ENCODE measurements at regions not wholly inside any gene's neighbourhood (a gene's known extent, or its start where the extent isn't known, plus 50 kb on each side); places are given as distances from the start of the nearest gene placed in this dataset.
"Not testable (repeated sequence)": the region's sequence is repeated elsewhere in the genome, so short reads cannot be mapped to it uniquely, and the experiment has no call there.

DNA sequence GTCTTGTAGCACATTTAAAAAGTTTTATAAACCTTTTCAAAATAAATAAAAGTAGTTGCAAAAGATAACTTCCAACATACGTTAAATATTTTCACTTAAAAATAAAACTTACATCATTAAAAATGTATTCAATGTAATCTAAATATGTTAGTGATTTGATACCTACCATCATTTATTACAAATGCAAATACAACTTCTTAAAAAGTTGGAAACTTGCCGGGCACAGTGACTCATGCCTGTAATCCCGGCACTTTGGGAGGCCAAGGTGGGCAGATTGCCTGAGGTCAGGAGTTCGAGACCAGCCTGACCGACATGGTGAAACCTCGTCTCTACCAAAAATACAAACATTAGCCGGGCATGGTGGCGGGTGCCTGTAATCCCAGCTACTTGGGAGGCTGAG, 122.6 kb upstream of the PODXL start:
- TF ChIP-seq, protein P1, sequence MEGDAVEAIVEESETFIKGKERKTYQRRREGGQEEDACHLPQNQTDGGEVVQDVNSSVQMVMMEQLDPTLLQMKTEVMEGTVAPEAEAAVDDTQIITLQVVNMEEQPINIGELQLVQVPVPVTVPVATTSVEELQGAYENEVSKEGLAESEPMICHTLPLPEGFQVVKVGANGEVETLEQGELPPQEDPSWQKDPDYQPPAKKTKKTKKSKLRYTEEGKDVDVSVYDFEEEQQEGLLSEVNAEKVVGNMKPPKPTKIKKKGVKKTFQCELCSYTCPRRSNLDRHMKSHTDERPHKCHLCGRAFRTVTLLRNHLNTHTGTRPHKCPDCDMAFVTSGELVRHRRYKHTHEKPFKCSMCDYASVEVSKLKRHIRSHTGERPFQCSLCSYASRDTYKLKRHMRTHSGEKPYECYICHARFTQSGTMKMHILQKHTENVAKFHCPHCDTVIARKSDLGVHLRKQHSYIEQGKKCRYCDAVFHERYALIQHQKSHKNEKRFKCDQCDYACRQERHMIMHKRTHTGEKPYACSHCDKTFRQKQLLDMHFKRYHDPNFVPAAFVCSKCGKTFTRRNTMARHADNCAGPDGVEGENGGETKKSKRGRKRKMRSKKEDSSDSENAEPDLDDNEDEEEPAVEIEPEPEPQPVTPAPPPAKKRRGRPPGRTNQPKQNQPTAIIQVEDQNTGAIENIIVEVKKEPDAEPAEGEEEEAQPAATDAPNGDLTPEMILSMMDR (conservative IDR thresholded peaks at IDR 0.05; ENCODE audit: low read depth, low read length): not testable (repeated sequence)
- not testable (repeated sequence) for TF ChIP-seq EZH2 (IDR thresholded peaks at IDR 0.05; ENCODE audit: borderline replicate concordance, low read depth, low read length, poor library complexity, severe bottlenecking)

All from A673 (cell line).